ENCODE measurements at regions not wholly inside any gene's neighbourhood (a gene's known extent, or its start where the extent isn't known, plus 50 kb on each side); places are given as distances from the start of the nearest gene placed in this dataset.

DNA sequence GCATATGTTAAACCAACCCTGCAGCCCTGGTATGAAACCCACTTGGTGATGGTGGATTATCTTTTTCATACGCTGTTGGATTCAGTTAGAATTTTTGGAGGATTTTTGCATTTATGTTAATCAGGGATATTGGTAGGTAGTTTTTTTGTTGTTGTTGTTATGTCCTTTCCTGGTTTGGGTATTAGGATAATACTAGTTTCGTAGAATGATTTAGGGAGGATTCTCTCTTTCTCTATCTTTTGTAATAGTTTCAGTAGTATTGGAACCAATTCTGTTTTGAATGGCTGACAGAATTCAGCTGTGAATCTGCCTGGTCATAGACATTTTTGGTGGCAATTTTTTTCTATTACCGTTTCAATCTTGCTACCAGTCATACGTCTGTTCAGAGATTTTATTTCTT, 305.4 kb downstream of the IDS start:
- TF ChIP-seq EZH2phosphoT487 (IDR thresholded peaks at IDR 0.05; ENCODE audit: low read depth): no peak
- TF ChIP-seq, protein P1, sequence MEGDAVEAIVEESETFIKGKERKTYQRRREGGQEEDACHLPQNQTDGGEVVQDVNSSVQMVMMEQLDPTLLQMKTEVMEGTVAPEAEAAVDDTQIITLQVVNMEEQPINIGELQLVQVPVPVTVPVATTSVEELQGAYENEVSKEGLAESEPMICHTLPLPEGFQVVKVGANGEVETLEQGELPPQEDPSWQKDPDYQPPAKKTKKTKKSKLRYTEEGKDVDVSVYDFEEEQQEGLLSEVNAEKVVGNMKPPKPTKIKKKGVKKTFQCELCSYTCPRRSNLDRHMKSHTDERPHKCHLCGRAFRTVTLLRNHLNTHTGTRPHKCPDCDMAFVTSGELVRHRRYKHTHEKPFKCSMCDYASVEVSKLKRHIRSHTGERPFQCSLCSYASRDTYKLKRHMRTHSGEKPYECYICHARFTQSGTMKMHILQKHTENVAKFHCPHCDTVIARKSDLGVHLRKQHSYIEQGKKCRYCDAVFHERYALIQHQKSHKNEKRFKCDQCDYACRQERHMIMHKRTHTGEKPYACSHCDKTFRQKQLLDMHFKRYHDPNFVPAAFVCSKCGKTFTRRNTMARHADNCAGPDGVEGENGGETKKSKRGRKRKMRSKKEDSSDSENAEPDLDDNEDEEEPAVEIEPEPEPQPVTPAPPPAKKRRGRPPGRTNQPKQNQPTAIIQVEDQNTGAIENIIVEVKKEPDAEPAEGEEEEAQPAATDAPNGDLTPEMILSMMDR (IDR thresholded peaks at IDR 0.05; ENCODE audit: low read depth, low read length): no peak
- no peak overlapping the region for H3K9ac ChIP-seq (ENCODE audit: low read length)
- no peaks in the 10 kb centered on the region for H4K20me1 ChIP-seq (ENCODE audit: insufficient read depth, low read length)
- no peak overlapping the region for H3K4me2 ChIP-seq (ENCODE audit: low read length)
- H3K79me2 ChIP-seq (ENCODE audit: low read length): no peaks in the 10 kb centered on the region
- no peak overlapping the region for H2AFZ ChIP-seq (ENCODE audit: low read depth, low read length)
- H3K27me3 ChIP-seq (ENCODE audit: low read depth, low read length): no peaks in the 10 kb centered on the region
- no peaks in the 10 kb centered on the region for H3K36me3 ChIP-seq (replicated peaks; ENCODE audit: low read depth, low read length)
- no peak overlapping the region for H3K4me3 ChIP-seq (ENCODE audit: low read length)
- H3K27ac ChIP-seq (ENCODE audit: low read length): no peak overlapping the region
- H3K9me3 ChIP-seq (ENCODE audit: insufficient read depth, low read length): no peaks in the 10 kb centered on the region
- H3K4me1 ChIP-seq (ENCODE audit: low read length): no peaks in the 10 kb centered on the region

DNA sequence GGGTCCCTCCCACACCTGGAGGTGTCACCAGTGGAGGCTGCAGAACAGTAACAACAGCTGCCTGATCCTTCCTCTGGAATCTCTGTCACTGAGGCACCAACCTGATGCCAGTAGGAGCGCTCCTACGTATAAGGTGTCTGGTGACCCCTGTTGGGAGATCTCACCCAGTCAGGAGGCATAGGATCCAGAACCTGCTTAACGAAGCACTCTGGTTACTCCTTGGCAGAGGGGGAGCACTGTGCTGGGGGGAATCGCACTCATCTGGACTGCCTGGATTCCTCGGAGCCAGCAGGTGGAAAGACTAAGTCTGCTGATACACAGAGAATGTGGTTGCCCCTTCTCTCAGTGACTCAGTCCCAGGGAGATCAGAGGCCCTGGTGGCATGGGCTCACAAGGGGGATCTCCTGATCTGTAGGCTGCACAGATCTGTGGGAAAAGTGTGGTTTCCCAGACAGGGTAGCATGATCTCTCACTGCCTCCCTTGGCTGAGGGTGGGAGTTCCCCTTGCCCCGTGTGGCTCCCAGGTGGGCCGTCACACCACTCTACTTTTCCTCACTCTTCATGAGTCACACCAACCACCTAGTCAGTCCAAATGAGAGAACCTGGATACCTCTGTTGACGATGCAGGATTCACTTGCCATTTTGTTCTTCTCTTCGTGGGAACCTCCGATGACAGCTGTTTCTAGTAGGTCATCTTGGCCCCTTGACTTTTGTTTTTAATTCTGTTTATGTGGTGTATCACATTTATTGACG, 305.9 kb downstream of the IDS start:
- Histone ChIP-seq H3K27ac (ENCODE audit: low read length) (no peak overlapping the region), H3K36me3 (replicated peaks; ENCODE audit: low read depth, low read length) (no peaks in the 10 kb centered on the region), H3K4me3 (ENCODE audit: low read length) (no peak overlapping the region), H3K9ac (ENCODE audit: low read length) (no peak overlapping the region), H3K27me3 (ENCODE audit: low read depth, low read length) (no peaks in the 10 kb centered on the region), H3K79me2 (ENCODE audit: low read length) (no peaks in the 10 kb centered on the region), H3K4me1 (ENCODE audit: low read length) (no peaks in the 10 kb centered on the region), H3K9me3 (ENCODE audit: insufficient read depth, low read length) (no peaks in the 10 kb centered on the region), H4K20me1 (ENCODE audit: insufficient read depth, low read length) (no peaks in the 10 kb centered on the region), H3K4me2 (ENCODE audit: low read length) (no peak overlapping the region), H2AFZ (ENCODE audit: low read depth, low read length) (no peak overlapping the region)
- TF ChIP-seq EZH2phosphoT487 (IDR thresholded peaks at IDR 0.05; ENCODE audit: low read depth): no peak
- TF ChIP-seq, protein P1 (IDR thresholded peaks at IDR 0.05; ENCODE audit: low read depth, low read length): no peak

DNA sequence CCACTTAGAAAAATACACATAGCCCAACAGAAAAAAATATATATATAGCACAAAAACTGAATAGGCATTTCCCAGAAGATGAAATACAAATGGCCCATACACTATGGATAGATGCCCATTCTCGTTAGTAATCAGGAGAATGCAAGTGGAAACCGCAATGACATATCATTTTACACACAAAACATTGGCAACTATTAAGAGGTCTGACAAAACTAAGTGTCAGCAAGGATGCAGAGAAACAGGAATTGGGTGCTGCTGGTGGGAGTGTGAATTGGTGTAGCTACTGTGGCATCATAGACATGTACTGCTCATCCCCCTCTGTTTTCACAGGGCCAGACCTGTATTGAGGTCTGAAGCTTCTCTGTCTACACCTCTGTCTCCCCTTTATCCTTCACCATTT, 320.0 kb downstream of the IDS start:
- Histone ChIP-seq H2AFZ (ENCODE audit: low read depth, low read length) (no peak overlapping the region), H4K20me1 (ENCODE audit: insufficient read depth, low read length) (no peaks in the 10 kb centered on the region), H3K27me3 (ENCODE audit: low read depth, low read length) (no peaks in the 10 kb centered on the region), H3K4me2 (ENCODE audit: low read length) (no peak overlapping the region), H3K4me3 (ENCODE audit: low read length) (no peak overlapping the region), H3K79me2 (ENCODE audit: low read length) (no peaks in the 10 kb centered on the region), H3K9ac (ENCODE audit: low read length) (no peak overlapping the region), H3K36me3 (replicated peaks; ENCODE audit: low read depth, low read length) (no peaks in the 10 kb centered on the region), H3K27ac (ENCODE audit: low read length) (no peak overlapping the region), H3K9me3 (ENCODE audit: insufficient read depth, low read length) (no peaks in the 10 kb centered on the region), H3K4me1 (ENCODE audit: low read length) (no peaks in the 10 kb centered on the region)
- TF ChIP-seq, protein P1 (IDR thresholded peaks at IDR 0.05; ENCODE audit: low read depth, low read length): no peak

DNA sequence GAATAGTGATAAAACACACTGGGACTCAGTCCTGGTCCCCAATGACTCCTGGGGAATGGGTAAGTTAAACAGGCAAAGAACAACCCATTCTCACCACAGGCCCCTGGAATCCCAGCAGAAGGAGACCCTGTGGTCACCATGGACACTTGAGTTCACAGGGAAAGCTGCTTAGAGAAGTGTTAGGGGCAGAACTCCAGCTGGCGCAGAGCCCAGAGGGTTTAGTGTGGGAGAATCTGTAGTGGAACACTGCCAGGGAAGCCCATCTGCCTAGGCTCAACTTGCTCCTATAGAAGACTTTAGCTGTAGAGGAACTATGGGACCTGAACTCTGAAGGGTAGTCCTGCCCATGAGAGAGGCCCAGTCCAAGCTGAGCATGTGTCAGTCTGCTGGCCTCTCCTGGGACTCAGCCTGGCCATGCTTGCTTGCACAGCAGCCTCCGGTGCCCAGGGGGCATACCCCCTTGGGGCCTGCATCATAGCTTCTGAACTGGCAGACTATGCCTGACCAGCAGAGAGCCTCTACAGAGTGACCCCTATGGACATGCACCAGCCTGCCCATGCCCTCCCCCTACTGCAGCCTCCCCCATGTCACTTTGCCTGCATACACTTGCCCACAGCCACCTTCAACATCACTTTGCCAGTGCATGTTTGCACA, 343.5 kb downstream of the IDS start:
- H4K20me1 ChIP-seq (ENCODE audit: insufficient read depth, low read length): no peaks in the 10 kb centered on the region
- no peaks in the 10 kb centered on the region for H3K79me2 ChIP-seq (ENCODE audit: low read length)
- H3K9me3 ChIP-seq (ENCODE audit: insufficient read depth, low read length): no peaks in the 10 kb centered on the region
- H3K36me3 ChIP-seq (replicated peaks; ENCODE audit: low read depth, low read length): no peaks in the 10 kb centered on the region
- H3K27ac ChIP-seq (ENCODE audit: low read length): no peak overlapping the region
- no peak overlapping the region for H3K4me3 ChIP-seq (ENCODE audit: low read length)
- no peaks in the 10 kb centered on the region for H3K27me3 ChIP-seq (ENCODE audit: low read depth, low read length)
- TF ChIP-seq, protein P1 (IDR thresholded peaks at IDR 0.05; ENCODE audit: low read depth, low read length): no peak
- no peak for TF ChIP-seq EZH2phosphoT487 (IDR thresholded peaks at IDR 0.05; ENCODE audit: low read depth)
- no peak overlapping the region for H2AFZ ChIP-seq (ENCODE audit: low read depth, low read length)
- H3K9ac ChIP-seq (ENCODE audit: low read length): no peak overlapping the region
- no peak overlapping the region for H3K4me2 ChIP-seq (ENCODE audit: low read length)
- no peaks in the 10 kb centered on the region for H3K4me1 ChIP-seq (ENCODE audit: low read length)
